ENCODE measurements at regions not wholly inside any gene's neighbourhood (a gene's known extent, or its start where the extent isn't known, plus 50 kb on each side); places are given as distances from the start of the nearest gene placed in this dataset.
"Not testable (repeated sequence)": the region's sequence is repeated elsewhere in the genome, so short reads cannot be mapped to it uniquely, and the experiment has no call there.

GRCh38 chr3:72161881-72162595 lies 377.1 kb upstream of the PROK2 start:
- Histone ChIP-seq H3K4me3 (ENCODE audit: low read depth in 1 of 2, low read length in 2 of 2) (no peak overlapping the region), H3K9ac (ENCODE audit: low read length) (no peak overlapping the region), H3K9me3 (ENCODE audit: low read length) (no peaks in the 10 kb centered on the region), H3K27ac (ENCODE audit: low read depth, low read length) (no peak overlapping the region), H3K4me1 (ENCODE audit: insufficient read depth, low read length) (peaks cover 9% of the 10 kb centered on the region), H3K36me3 (ENCODE audit: insufficient read depth, low read length) (no peaks in the 10 kb centered on the region), H3K27me3 (ENCODE audit: control insufficient read depth in 1 of 2, insufficient read depth in 2 of 2, low read length in 2 of 2) (no peaks in the 10 kb centered on the region)

GRCh38 chr3:72161285-72161684 lies 376.3 kb upstream of the PROK2 start:
- not testable (repeated sequence) for H3K36me3 ChIP-seq (ENCODE audit: insufficient read depth, low read length); H3K9me3 ChIP-seq (ENCODE audit: low read length); H3K4me1 ChIP-seq (ENCODE audit: insufficient read depth, low read length); H3K4me3 ChIP-seq (ENCODE audit: low read depth in 1 of 2, low read length in 2 of 2); H3K27me3 ChIP-seq (ENCODE audit: control insufficient read depth in 1 of 2, insufficient read depth in 2 of 2, low read length in 2 of 2); H3K27ac ChIP-seq (ENCODE audit: low read depth, low read length); H3K9ac ChIP-seq (ENCODE audit: low read length)

GRCh38 chr3:72160351-72160750 lies 375.4 kb upstream of the PROK2 start:
- no peak overlapping the region for H3K9ac ChIP-seq (ENCODE audit: low read length)
- no peaks in the 10 kb centered on the region for H3K27me3 ChIP-seq (ENCODE audit: control insufficient read depth in 1 of 2, insufficient read depth in 2 of 2, low read length in 2 of 2)
- H3K4me1 ChIP-seq (ENCODE audit: insufficient read depth, low read length), result peaks cover 14% of the 10 kb centered on the region
- H3K9me3 ChIP-seq (ENCODE audit: low read length), result no peaks in the 10 kb centered on the region
- no peaks in the 10 kb centered on the region for H3K36me3 ChIP-seq (ENCODE audit: insufficient read depth, low read length)
- no peak overlapping the region for H3K4me3 ChIP-seq (ENCODE audit: low read depth in 1 of 2, low read length in 2 of 2)
- no peak overlapping the region for H3K27ac ChIP-seq (ENCODE audit: low read depth, low read length)

- H3K9me3 ChIP-seq (ENCODE audit: low read length), result no peaks in the 10 kb centered on the region
- H3K4me3 ChIP-seq (ENCODE audit: low read depth in 1 of 2, low read length in 2 of 2), result no peak overlapping the region
- peaks cover 19% of the 10 kb centered on the region for H3K4me1 ChIP-seq (ENCODE audit: insufficient read depth, low read length)
- H3K36me3 ChIP-seq (ENCODE audit: insufficient read depth, low read length), result no peaks in the 10 kb centered on the region
- H3K9ac ChIP-seq (ENCODE audit: low read length), result no peak overlapping the region
- H3K27me3 ChIP-seq (ENCODE audit: control insufficient read depth in 1 of 2, insufficient read depth in 2 of 2, low read length in 2 of 2), result no peaks in the 10 kb centered on the region
- H3K27ac ChIP-seq (ENCODE audit: low read depth, low read length), result no peak overlapping the region
Observed at GRCh38 chr3:72159487-72159886, 374.5 kb upstream of the PROK2 start.

GRCh38 chr3:72158639-72159326 lies 373.8 kb upstream of the PROK2 start:
- no peak overlapping the region for H3K27ac ChIP-seq (ENCODE audit: low read depth, low read length)
- no peak overlapping the region for H3K9ac ChIP-seq (ENCODE audit: low read length)
- no peaks in the 10 kb centered on the region for H3K9me3 ChIP-seq (ENCODE audit: low read length)
- H3K27me3 ChIP-seq (ENCODE audit: control insufficient read depth in 1 of 2, insufficient read depth in 2 of 2, low read length in 2 of 2), result no peaks in the 10 kb centered on the region
- H3K36me3 ChIP-seq (ENCODE audit: insufficient read depth, low read length), result no peaks in the 10 kb centered on the region
- H3K4me1 ChIP-seq (ENCODE audit: insufficient read depth, low read length), result peaks cover 19% of the 10 kb centered on the region
- H3K4me3 ChIP-seq (ENCODE audit: low read depth in 1 of 2, low read length in 2 of 2), result no peak overlapping the region

- H3K4me3 ChIP-seq (ENCODE audit: low read depth in 1 of 2, low read length in 2 of 2), result no peak overlapping the region
- H3K27me3 ChIP-seq (ENCODE audit: control insufficient read depth in 1 of 2, insufficient read depth in 2 of 2, low read length in 2 of 2), result no peaks in the 10 kb centered on the region
- no peak overlapping the region for H3K27ac ChIP-seq (ENCODE audit: low read depth, low read length)
- no peak overlapping the region for H3K9ac ChIP-seq (ENCODE audit: low read length)
- peaks cover 27% of the 10 kb centered on the region for H3K4me1 ChIP-seq (ENCODE audit: insufficient read depth, low read length)
- H3K36me3 ChIP-seq (ENCODE audit: insufficient read depth, low read length), result no peaks in the 10 kb centered on the region
- H3K9me3 ChIP-seq (ENCODE audit: low read length), result no peaks in the 10 kb centered on the region
Observed at GRCh38 chr3:72157748-72158638, 373.0 kb upstream of the PROK2 start.

- Histone ChIP-seq H3K27me3 (ENCODE audit: control insufficient read depth in 1 of 2, insufficient read depth in 2 of 2, low read length in 2 of 2) (no peaks in the 10 kb centered on the region), H3K36me3 (ENCODE audit: insufficient read depth, low read length) (no peaks in the 10 kb centered on the region), H3K9ac (ENCODE audit: low read length) (no peak overlapping the region), H3K4me1 (ENCODE audit: insufficient read depth, low read length) (peaks cover 37% of the 10 kb centered on the region), H3K4me3 (ENCODE audit: low read depth in 1 of 2, low read length in 2 of 2) (no peak overlapping the region), H3K9me3 (ENCODE audit: low read length) (no peaks in the 10 kb centered on the region), H3K27ac (ENCODE audit: low read depth, low read length) (peak overlapping the region; percentile 33)
Observed at GRCh38 chr3:72155391-72156064, 370.6 kb upstream of the PROK2 start.

- H3K4me3 ChIP-seq (ENCODE audit: low read depth in 1 of 2, low read length in 2 of 2), result no peak overlapping the region
- no peak overlapping the region for H3K9ac ChIP-seq (ENCODE audit: low read length)
- peaks cover 37% of the 10 kb centered on the region for H3K4me1 ChIP-seq (ENCODE audit: insufficient read depth, low read length)
- H3K9me3 ChIP-seq (ENCODE audit: low read length), result no peaks in the 10 kb centered on the region
- no peaks in the 10 kb centered on the region for H3K36me3 ChIP-seq (ENCODE audit: insufficient read depth, low read length)
- H3K27ac ChIP-seq (ENCODE audit: low read depth, low read length), result no peak overlapping the region
- H3K27me3 ChIP-seq (ENCODE audit: control insufficient read depth in 1 of 2, insufficient read depth in 2 of 2, low read length in 2 of 2), result no peaks in the 10 kb centered on the region
Observed at GRCh38 chr3:72154391-72155335, 369.7 kb upstream of the PROK2 start.

- Histone ChIP-seq H3K4me3 (ENCODE audit: low read depth in 1 of 2, low read length in 2 of 2) (peak overlapping the region in 1 of 2 donors; percentile 51), H3K27me3 (ENCODE audit: control insufficient read depth in 1 of 2, insufficient read depth in 2 of 2, low read length in 2 of 2) (no peaks in the 10 kb centered on the region), H3K9ac (ENCODE audit: low read length) (no peak overlapping the region), H3K9me3 (ENCODE audit: low read length) (no peaks in the 10 kb centered on the region), H3K27ac (ENCODE audit: low read depth, low read length) (peak overlapping the region; percentile 48), H3K4me1 (ENCODE audit: insufficient read depth, low read length) (peaks cover 37% of the 10 kb centered on the region), H3K36me3 (ENCODE audit: insufficient read depth, low read length) (no peaks in the 10 kb centered on the region)
Observed at GRCh38 chr3:72153477-72154314, 368.7 kb upstream of the PROK2 start.

Measured in muscle layer of colon (tissue), 2 donors.